ENCODE measurements at regions not wholly inside any gene's neighbourhood (a gene's known extent, or its start where the extent isn't known, plus 50 kb on each side); places are given as distances from the start of the nearest gene placed in this dataset.

DNA sequence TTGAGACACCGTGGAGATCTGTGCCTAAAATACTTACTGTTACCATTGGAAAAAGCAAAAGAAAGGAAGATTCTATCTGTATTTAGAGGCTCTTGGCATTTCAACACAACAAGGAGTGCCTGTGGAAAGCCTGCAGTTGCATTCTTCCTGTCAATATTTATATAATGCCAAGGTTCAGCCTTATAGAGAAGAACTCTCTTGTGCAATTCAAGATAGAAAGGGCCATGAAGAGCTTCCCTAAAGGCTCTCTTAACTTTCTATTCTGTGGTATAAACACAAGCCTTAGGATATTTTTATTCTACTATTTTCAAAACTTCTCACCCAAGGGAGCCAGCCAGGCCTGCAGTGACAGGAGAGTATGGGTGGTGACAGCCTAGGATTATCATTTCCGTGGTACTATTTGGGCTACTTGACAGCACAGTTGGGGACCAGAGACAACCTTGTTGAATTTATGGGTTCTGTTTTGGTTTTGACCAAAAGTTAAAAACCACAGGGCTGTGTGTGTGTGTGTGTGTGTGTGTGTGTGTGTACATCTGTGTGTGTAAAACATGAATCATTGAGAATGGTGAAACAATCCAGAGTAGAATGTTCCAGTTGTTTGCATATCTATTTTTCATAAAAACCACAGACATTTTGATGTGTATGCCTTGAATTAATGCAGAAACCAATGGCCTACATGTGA is 700.9 kb upstream of the SLC35B3 start:
- no peak for TF ChIP-seq CTCF (conservative IDR thresholded peaks at IDR 0.05 in 1 of 2, IDR thresholded peaks at IDR 0.05 in 1 of 2; ENCODE audit: extremely low read depth in 1 of 2, insufficient read depth in 1 of 2, low read depth in 1 of 2, low read length in 2 of 2)
- TF ChIP-seq EZH2 (IDR thresholded peaks at IDR 0.05; ENCODE audit: borderline replicate concordance, low read length) = no peak

Measured in mammary epithelial cell (primary cell).